CD8-positive, alpha-beta memory T cell (primary cell): ENCODE measurements at regions not wholly inside any gene's neighbourhood (a gene's known extent, or its start where the extent isn't known, plus 50 kb on each side); places are given as distances from the start of the nearest gene placed in this dataset.

Source experiments
- CTCF ChIA-PET: fragments of 350-600 bp; sonication (Branson Sonifier 250); formaldehyde crosslinking; loops from one replicate; lab custom pipeline; 2021; ENCODE audit warnings: antibody characterized with exemption; lab: Charles Lee
- POLR2A ChIA-PET: fragments of 350-600 bp; sonication (Branson Sonifier 250); formaldehyde crosslinking; loops from one replicate; lab custom pipeline; 2021; ENCODE audit warnings: antibody characterized with exemption; lab: Charles Lee
- DNase-seq, 5 donors: peaks; one replicate each; pipeline versions ENCODE4 v3.0.0 to v3.0.0-alpha.2; 2020 to 2022; ENCODE audit warnings: mixed read lengths in 1 of 5
- H3K27ac ChIP-seq: one replicate; pipeline ENCODE4 v1.7.0; 2013; ENCODE audit warnings: low read depth, mild to moderate bottlenecking, low read length, moderate library complexity
- H3K27me3 ChIP-seq: 2 replicates; pipeline ENCODE4 v1.7.0; 2013; ENCODE audit warnings: low read length, mild to moderate bottlenecking; ENCODE audit not compliant: insufficient read depth, poor library complexity, severe bottlenecking
- H3K36me3 ChIP-seq: 2 replicates; pipeline ENCODE4 v1.7.0; 2013; ENCODE audit warnings: mild to moderate bottlenecking, low read length, moderate library complexity; ENCODE audit not compliant: insufficient read depth
- H3K4me1 ChIP-seq: 2 replicates; pipeline ENCODE4 v1.7.0; 2013; ENCODE audit warnings: mild to moderate bottlenecking, low read length, moderate library complexity; ENCODE audit not compliant: insufficient read depth
- H3K4me3 ChIP-seq: 2 replicates; pipeline ENCODE4 v1.7.0; 2013; ENCODE audit warnings: mild to moderate bottlenecking, low read length
- H3K9me3 ChIP-seq: 2 replicates; pipeline ENCODE4 v1.7.0; 2013; ENCODE audit warnings: mild to moderate bottlenecking, low read length
- H3K27ac Mint-ChIP-seq, 8 donors: one replicate each; pipeline ENCODE4 v1.8.0; 2020 to 2021; ENCODE audit warnings: mixed read lengths in 8 of 8, mild to moderate bottlenecking in 6 of 8, inconsistent platforms in 3 of 8, moderate library complexity in 3 of 8
- H3K27me3 Mint-ChIP-seq, 2 donors: one replicate each; pipeline ENCODE4 v1.8.0; 2020 to 2021; ENCODE audit warnings: mixed read lengths in 2 of 2, mild to moderate bottlenecking in 1 of 2, moderate library complexity in 1 of 2
- H3K36me3 Mint-ChIP-seq, 3 donors: one replicate each; pipeline ENCODE4 v1.8.0; 2020 to 2021; ENCODE audit warnings: mixed read lengths in 3 of 3, inconsistent platforms in 1 of 3, mild to moderate bottlenecking in 1 of 3
- H3K4me1 Mint-ChIP-seq, 3 donors: one replicate each; pipeline ENCODE4 v1.8.0; 2020 to 2021; ENCODE audit warnings: mixed read lengths in 3 of 3, inconsistent platforms in 1 of 3, mild to moderate bottlenecking in 1 of 3
- H3K4me3 Mint-ChIP-seq, 7 donors: one replicate each; pipeline ENCODE4 v1.8.0; 2020 to 2021; ENCODE audit warnings: mixed read lengths in 7 of 7, mild to moderate bottlenecking in 6 of 7, moderate library complexity in 4 of 7, inconsistent platforms in 2 of 7
- H3K9me3 Mint-ChIP-seq, 5 donors: one replicate each; pipeline ENCODE4 v1.8.0; 2020 to 2022; ENCODE audit warnings: mixed read lengths in 5 of 5, mild to moderate bottlenecking in 3 of 5, moderate library complexity in 2 of 5, inconsistent platforms in 1 of 5

GRCh38 chr4:141804836-141805235 is 168.5 kb downstream of the IL15 start:
- DNase-seq: no peak
- no peaks in the 10 kb centered on the region for H3K4me1 ChIP-seq
- ChIA-PET POLR2A (no interaction called here), CTCF (no interaction called here)
- no peak overlapping the region for H3K4me3 ChIP-seq
- no peaks in the 10 kb centered on the region for H3K36me3 ChIP-seq
- H3K9me3 Mint-ChIP-seq: no peaks in the 10 kb centered on the region
- H3K4me3 Mint-ChIP-seq: no peak overlapping the region
- H3K9me3 ChIP-seq: no peaks in the 10 kb centered on the region
- H3K4me1 Mint-ChIP-seq: no peaks in the 10 kb centered on the region
- no peak overlapping the region for H3K27ac ChIP-seq
- no peaks in the 10 kb centered on the region for H3K36me3 Mint-ChIP-seq
- no peak overlapping the region for H3K27ac Mint-ChIP-seq
- no peaks in the 10 kb centered on the region for H3K27me3 ChIP-seq
- H3K27me3 Mint-ChIP-seq: peaks cover 0 to 3% of the 10 kb centered on the region in 2 donors

DNA sequence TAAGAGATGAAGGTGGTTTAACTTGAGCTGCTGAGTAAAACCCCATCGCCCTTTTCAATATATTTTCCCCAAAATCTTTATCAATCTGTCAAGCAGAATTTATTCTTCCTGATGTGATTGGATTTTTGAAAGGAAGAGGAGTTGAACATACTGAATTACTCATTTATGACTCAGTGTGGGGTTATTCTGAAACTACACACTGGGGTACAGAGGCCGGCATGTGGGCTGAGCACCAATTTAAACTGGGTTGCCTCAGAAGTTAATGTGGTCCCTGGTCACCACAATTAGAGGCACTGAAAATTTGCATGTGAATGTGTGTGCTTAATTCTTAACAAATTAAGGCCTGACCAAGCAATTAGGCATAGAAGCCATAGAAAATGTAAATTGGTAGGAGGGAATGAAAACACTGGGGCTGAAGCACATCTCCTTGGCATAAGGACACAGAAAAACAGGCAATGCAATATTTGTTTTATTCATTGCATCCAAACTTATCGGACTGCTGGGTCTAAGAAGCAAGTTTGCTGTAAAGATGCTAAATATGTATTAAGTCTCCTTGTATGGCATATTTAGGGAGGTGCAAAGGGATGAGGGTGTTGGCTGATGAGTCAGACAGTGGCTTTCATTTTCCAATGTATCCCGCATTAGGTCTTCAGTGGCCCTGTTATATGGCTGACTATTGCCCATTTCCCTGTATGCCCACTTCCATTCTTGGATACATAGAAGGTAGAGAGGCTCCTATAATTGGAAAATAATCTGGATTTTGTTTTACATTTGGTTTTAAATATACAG is 170.9 kb downstream of the IL15 start:
- DNase-seq: no peak
- Histone ChIP-seq H3K9me3 (no peaks in the 10 kb centered on the region), H3K36me3 (no peaks in the 10 kb centered on the region), H3K4me3 (no peak overlapping the region), H3K27ac (no peak overlapping the region), H3K4me1 (no peaks in the 10 kb centered on the region), H3K27me3 (no peaks in the 10 kb centered on the region)
- H3K4me1 Mint-ChIP-seq: no peaks in the 10 kb centered on the region
- ChIA-PET POLR2A (no interaction called here), CTCF (no interaction called here)
- H3K9me3 Mint-ChIP-seq: no peaks in the 10 kb centered on the region
- peaks cover 0 to 7% of the 10 kb centered on the region in 2 donors for H3K27me3 Mint-ChIP-seq
- H3K4me3 Mint-ChIP-seq: no peak overlapping the region
- no peak overlapping the region for H3K27ac Mint-ChIP-seq
- no peaks in the 10 kb centered on the region for H3K36me3 Mint-ChIP-seq

DNA sequence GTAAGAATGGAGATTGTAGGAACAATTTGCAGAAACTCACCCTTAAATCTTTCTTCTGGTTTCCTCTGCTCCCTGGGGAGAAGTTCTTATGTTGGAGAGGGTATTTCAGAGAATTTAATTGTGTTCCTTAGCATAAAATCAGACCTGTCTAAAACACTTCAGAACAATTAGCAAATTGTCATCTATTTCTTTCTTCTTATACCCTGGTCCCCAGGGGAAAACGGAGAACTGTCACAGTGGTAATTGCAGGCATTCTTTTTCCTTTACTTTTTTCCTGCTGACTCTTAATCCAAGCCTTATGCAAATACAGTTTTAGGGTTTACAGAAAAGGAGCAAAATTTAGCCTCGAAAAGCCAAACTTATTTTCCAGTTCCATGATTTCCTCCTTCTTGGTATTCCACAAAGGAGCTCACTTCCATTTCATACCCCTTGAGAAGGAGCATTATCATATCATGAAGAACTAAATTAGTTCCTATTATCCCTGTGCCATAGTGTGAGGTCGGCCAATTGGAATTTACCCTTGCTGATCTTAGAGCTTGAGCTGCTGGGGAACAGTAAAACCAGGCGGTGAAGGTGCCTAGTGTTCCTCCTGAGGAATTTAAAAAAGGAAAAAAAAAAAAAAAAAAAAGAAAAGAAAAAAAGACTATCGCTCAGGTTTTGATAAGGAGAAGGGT is 173.8 kb downstream of the IL15 start:
- DNase-seq: no peak
- H3K9me3 Mint-ChIP-seq: no peaks in the 10 kb centered on the region
- H3K4me1 Mint-ChIP-seq: no peaks in the 10 kb centered on the region
- H3K27ac Mint-ChIP-seq: no peak overlapping the region
- Histone ChIP-seq H3K9me3 (no peaks in the 10 kb centered on the region), H3K36me3 (no peaks in the 10 kb centered on the region), H3K4me3 (no peak overlapping the region), H3K27ac (no peak overlapping the region), H3K4me1 (no peaks in the 10 kb centered on the region), H3K27me3 (no peaks in the 10 kb centered on the region)
- H3K36me3 Mint-ChIP-seq: no peaks in the 10 kb centered on the region
- POLR2A ChIA-PET: no interaction called here
- H3K4me3 Mint-ChIP-seq: no peak overlapping the region
- H3K27me3 Mint-ChIP-seq: peaks cover 0 to 7% of the 10 kb centered on the region in 2 donors
- CTCF ChIA-PET: interaction anchor here (0.6 kb wide), 1 partner anchor 1009 kb away, joined by 3 read pairs; no protein-coding TSS in a partner anchor

DNA sequence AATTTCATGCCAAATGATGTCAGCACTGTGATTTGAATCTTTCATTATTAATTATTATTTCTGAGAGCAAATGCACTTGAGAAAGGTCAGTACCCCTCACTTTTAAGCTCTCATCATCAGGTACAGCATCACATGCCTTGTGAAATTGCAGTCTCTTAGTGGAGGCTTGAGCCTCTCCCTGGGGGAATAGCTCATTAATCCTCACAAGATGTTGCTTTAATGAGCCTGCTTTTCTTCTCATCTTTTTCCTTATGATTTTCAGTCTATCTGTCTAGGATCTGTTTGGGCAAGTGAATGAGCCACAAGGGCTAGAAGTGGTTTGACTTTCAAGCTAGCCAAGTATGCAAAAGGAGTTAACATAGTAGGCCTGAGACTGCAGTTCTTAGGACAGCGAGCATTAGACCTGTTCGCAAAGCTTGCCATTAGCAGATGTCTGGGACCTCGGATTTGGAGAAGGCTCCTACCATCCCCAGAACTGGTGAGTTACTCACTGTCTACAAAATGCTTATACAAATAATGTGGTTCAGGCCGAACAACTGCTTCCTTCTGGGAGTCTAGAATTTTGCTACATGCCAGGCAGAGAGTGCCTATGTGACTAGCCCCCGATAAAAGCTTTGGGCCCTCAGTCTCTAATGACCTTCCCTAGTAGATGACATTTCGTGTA is 174.5 kb downstream of the IL15 start:
- Mint-ChIP-seq H3K27me3 (peaks cover 0 to 7% of the 10 kb centered on the region in 2 donors), H3K27ac (no peak overlapping the region), H3K9me3 (no peaks in the 10 kb centered on the region), H3K4me1 (no peaks in the 10 kb centered on the region), H3K36me3 (no peaks in the 10 kb centered on the region), H3K4me3 (no peak overlapping the region)
- no peaks in the 10 kb centered on the region for H3K4me1 ChIP-seq
- POLR2A ChIA-PET: no interaction called here
- no peak overlapping the region for H3K27ac ChIP-seq
- H3K9me3 ChIP-seq: no peaks in the 10 kb centered on the region
- CTCF ChIA-PET: interaction anchor here (0.6 kb wide), 1 partner anchor 1010 kb away, joined by 3 read pairs; no protein-coding TSS in a partner anchor
- no peaks in the 10 kb centered on the region for H3K36me3 ChIP-seq
- no peak overlapping the region for H3K4me3 ChIP-seq
- no peaks in the 10 kb centered on the region for H3K27me3 ChIP-seq
- DNase-seq: no peak

GRCh38 chr4:141812158-141812557 is 175.8 kb downstream of the IL15 start:
- POLR2A ChIA-PET: no interaction called here

GRCh38 chr4:141814499-141814898 is 178.1 kb downstream of the IL15 start:
- Histone ChIP-seq H3K27ac (no peak overlapping the region), H3K4me3 (no peak overlapping the region), H3K27me3 (no peaks in the 10 kb centered on the region), H3K4me1 (no peaks in the 10 kb centered on the region), H3K9me3 (no peaks in the 10 kb centered on the region), H3K36me3 (no peaks in the 10 kb centered on the region)
- no peak overlapping the region for H3K27ac Mint-ChIP-seq
- ChIA-PET CTCF (no interaction called here), POLR2A (no interaction called here)
- peaks cover 0 to 2% (median 0%) of the 10 kb centered on the region in 3 donors for H3K36me3 Mint-ChIP-seq
- DNase-seq: no peak
- no peaks in the 10 kb centered on the region for H3K9me3 Mint-ChIP-seq
- no peak overlapping the region for H3K4me3 Mint-ChIP-seq
- H3K27me3 Mint-ChIP-seq: peaks cover 4 to 12% of the 10 kb centered on the region in 2 donors
- no peaks in the 10 kb centered on the region for H3K4me1 Mint-ChIP-seq

More at GRCh38 chr4:141812158-141812557, 175.8 kb downstream of the IL15 start:
- peaks cover 2 to 7% of the 10 kb centered on the region in 2 donors for H3K27me3 Mint-ChIP-seq
- peaks cover 0 to 2% (median 0%) of the 10 kb centered on the region in 3 donors for H3K36me3 Mint-ChIP-seq
- no peaks in the 10 kb centered on the region for H3K9me3 ChIP-seq
- H3K4me1 Mint-ChIP-seq: no peaks in the 10 kb centered on the region
- H3K4me3 Mint-ChIP-seq: no peak overlapping the region
- H3K4me3 ChIP-seq: no peak overlapping the region
- H3K27ac ChIP-seq: no peak overlapping the region
- CTCF ChIA-PET: no interaction called here
- no peaks in the 10 kb centered on the region for H3K27me3 ChIP-seq
- H3K9me3 Mint-ChIP-seq: no peaks in the 10 kb centered on the region
- H3K36me3 ChIP-seq: no peaks in the 10 kb centered on the region
- no peak overlapping the region for H3K27ac Mint-ChIP-seq
- DNase-seq: no peak
- H3K4me1 ChIP-seq: no peaks in the 10 kb centered on the region

- CTCF ChIA-PET: no interaction called here
- H3K27me3 Mint-ChIP-seq: peaks cover 4 to 12% of the 10 kb centered on the region in 2 donors
- H3K4me3 ChIP-seq: no peak overlapping the region
- H3K27ac ChIP-seq: no peak overlapping the region
- H3K36me3 Mint-ChIP-seq: peaks cover 0 to 2% (median 0%) of the 10 kb centered on the region in 3 donors
- H3K4me1 ChIP-seq: no peaks in the 10 kb centered on the region
- H3K9me3 Mint-ChIP-seq: peaks cover 0 to 1% (median 0%) of the 10 kb centered on the region in 5 donors
- no peak for DNase-seq
- POLR2A ChIA-PET: no interaction called here
- no peaks in the 10 kb centered on the region for H3K27me3 ChIP-seq
- no peaks in the 10 kb centered on the region for H3K4me1 Mint-ChIP-seq
- no peaks in the 10 kb centered on the region for H3K9me3 ChIP-seq
- no peak overlapping the region for H3K27ac Mint-ChIP-seq
- no peaks in the 10 kb centered on the region for H3K36me3 ChIP-seq
- H3K4me3 Mint-ChIP-seq: no peak overlapping the region
These were observed 179.3 kb downstream of the IL15 start for GRCh38 chr4:141815646-141816045.

DNA sequence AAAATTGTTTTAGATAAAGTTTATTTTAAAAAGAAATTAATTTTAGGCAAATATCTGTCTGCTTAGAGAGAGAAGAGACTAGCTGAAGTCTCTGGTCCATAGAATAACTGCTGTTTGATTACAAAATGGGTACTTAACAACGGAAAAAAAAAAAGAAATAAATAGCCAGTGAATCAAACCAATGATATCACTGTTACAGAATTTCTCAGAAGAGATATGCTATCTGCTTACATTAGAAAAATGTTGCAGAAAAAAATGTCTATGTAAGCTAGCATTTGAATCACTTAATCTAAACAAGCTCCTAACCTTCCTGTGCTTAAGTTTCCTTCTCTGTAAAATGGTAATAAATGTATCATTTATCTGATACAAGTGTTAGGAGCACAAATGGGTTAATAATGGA is 189.9 kb downstream of the IL15 start:
- Mint-ChIP-seq H3K36me3 (no peaks in the 10 kb centered on the region), H3K4me3 (no peak overlapping the region), H3K9me3 (peaks cover 0 to 2% (median 0%) of the 10 kb centered on the region in 5 donors), H3K4me1 (no peaks in the 10 kb centered on the region), H3K27me3 (peaks cover 0 to 2% of the 10 kb centered on the region in 2 donors), H3K27ac (no peak overlapping the region)
- H3K4me3 ChIP-seq: no peak overlapping the region
- no peak for DNase-seq
- H3K27me3 ChIP-seq: no peaks in the 10 kb centered on the region
- CTCF ChIA-PET: no interaction called here
- H3K9me3 ChIP-seq: no peaks in the 10 kb centered on the region
- POLR2A ChIA-PET: no interaction called here
- no peaks in the 10 kb centered on the region for H3K4me1 ChIP-seq
- no peak overlapping the region for H3K27ac ChIP-seq
- H3K36me3 ChIP-seq: no peaks in the 10 kb centered on the region
